Astrocyte (in vitro differentiated cells and primary cell): ENCODE measurements at regions not wholly inside any gene's neighbourhood (a gene's known extent, or its start where the extent isn't known, plus 50 kb on each side); places are given as distances from the start of the nearest gene placed in this dataset.

Experiments used
- DNase-seq: peaks from one replicate; pipeline ENCODE4 v3.0.0-alpha.2; 2010; ENCODE audit warnings: low read depth
- FAIRE-seq: peaks from 2 replicates; lab custom pipeline; 2011; peaks lifted over from hg19 to GRCh38; lab: Jason Lieb, UNC
- H2AFZ ChIP-seq: 2 replicates; pipeline ENCODE4 v1.6.0; 2012; ENCODE audit warnings: low read depth, low read length, inconsistent platforms
- H3K27ac ChIP-seq: 2 replicates; pipeline ENCODE4 v1.5.1; 2011; ENCODE audit warnings: low read depth, low read length, inconsistent platforms
- H3K27me3 ChIP-seq: 2 replicates; pipeline ENCODE4 v1.6.0; 2011; ENCODE audit warnings: low read length, inconsistent platforms; ENCODE audit not compliant: insufficient read depth
- H3K36me3 ChIP-seq: 2 replicates; pipeline ENCODE4 v1.5.1; 2011; ENCODE audit warnings: low read length, inconsistent platforms; ENCODE audit not compliant: insufficient read depth
- H3K4me1 ChIP-seq: 2 replicates; pipeline ENCODE4 v1.5.1; 2011; ENCODE audit warnings: low read length, inconsistent platforms; ENCODE audit not compliant: insufficient read depth
- H3K4me2 ChIP-seq: 2 replicates; pipeline ENCODE4 v1.6.0; 2012; ENCODE audit warnings: low read length, inconsistent platforms
- H3K4me3 ChIP-seq: 2 replicates; pipeline ENCODE4 v1.5.1; 2011; ENCODE audit warnings: low read depth, mild to moderate bottlenecking, low read length, inconsistent platforms; ENCODE audit not compliant: insufficient read depth
- H3K79me2 ChIP-seq: 2 replicates; pipeline ENCODE4 v1.6.0; 2012; ENCODE audit warnings: mild to moderate bottlenecking, low read length, inconsistent platforms; ENCODE audit not compliant: insufficient read depth
- H3K9ac ChIP-seq: 2 replicates; pipeline ENCODE4 v1.6.0; 2012; ENCODE audit warnings: mild to moderate bottlenecking, low read length, inconsistent platforms
- H3K9me3 ChIP-seq: 2 replicates; pipeline ENCODE4 v1.5.1; 2012; ENCODE audit warnings: low read depth, mild to moderate bottlenecking, low read length, inconsistent platforms; ENCODE audit not compliant: insufficient read depth
- H4K20me1 ChIP-seq: 2 replicates; pipeline ENCODE4 v1.6.0; 2012; ENCODE audit warnings: low read length, inconsistent platforms; ENCODE audit not compliant: insufficient read depth
- H3K27ac Mint-ChIP-seq: one replicate; pipeline ENCODE4 v1.8.0; 2021; ENCODE audit warnings: mild to moderate bottlenecking, mixed read lengths; ENCODE audit not compliant: unreplicated experiment
- H3K27me3 Mint-ChIP-seq: one replicate; pipeline ENCODE4 v1.8.0; 2021; ENCODE audit warnings: low read depth, mixed read lengths; ENCODE audit not compliant: unreplicated experiment
- H3K36me3 Mint-ChIP-seq: one replicate; pipeline ENCODE4 v1.8.0; 2021; ENCODE audit warnings: low read depth, mixed read lengths; ENCODE audit not compliant: unreplicated experiment
- H3K4me1 Mint-ChIP-seq: one replicate; pipeline ENCODE4 v1.8.0; 2021; ENCODE audit warnings: low read depth, mixed read lengths; ENCODE audit not compliant: unreplicated experiment
- H3K4me3 Mint-ChIP-seq: one replicate; pipeline ENCODE4 v1.8.0; 2021; ENCODE audit warnings: mild to moderate bottlenecking, moderate library complexity, mixed read lengths; ENCODE audit not compliant: unreplicated experiment
- H3K9me3 Mint-ChIP-seq: one replicate; pipeline ENCODE4 v1.8.0; 2021; ENCODE audit warnings: mild to moderate bottlenecking, mixed read lengths; ENCODE audit not compliant: unreplicated experiment
- CTCF ChIP-seq: IDR thresholded peaks from 2 replicates; pipeline ENCODE4 v1.5.1; 2011; ENCODE audit warnings: low read depth, mild to moderate bottlenecking, inconsistent platforms, low read length, moderate library complexity; ENCODE audit not compliant: insufficient read depth
- EZH2 ChIP-seq: IDR thresholded peaks from 2 replicates; pipeline ENCODE4 v1.6.1; 2012; ENCODE audit warnings: mild to moderate bottlenecking, low read length, inconsistent platforms; ENCODE audit not compliant: insufficient read depth

GRCh38 chr4:161203865-161204264 is 959.9 kb downstream of the FSTL5 start:
- no peaks in the 10 kb centered on the region for H3K9me3 Mint-ChIP-seq
- H3K36me3 ChIP-seq: no peaks in the 10 kb centered on the region
- no peak for FAIRE-seq

GRCh38 chr4:161197912-161198311 is 965.9 kb downstream of the FSTL5 start:
- Histone ChIP-seq H3K27ac (no peak overlapping the region), H3K4me1 (no peaks in the 10 kb centered on the region), H3K4me2 (no peak overlapping the region), H3K36me3 (no peaks in the 10 kb centered on the region), H4K20me1 (no peaks in the 10 kb centered on the region), H2AFZ (no peak overlapping the region), H3K27me3 (no peaks in the 10 kb centered on the region), H3K9me3 (no peaks in the 10 kb centered on the region), H3K9ac (no peak overlapping the region), H3K4me3 (no peak overlapping the region), H3K79me2 (no peaks in the 10 kb centered on the region)
- Mint-ChIP-seq H3K9me3 (no peaks in the 10 kb centered on the region), H3K27me3 (no peaks in the 10 kb centered on the region), H3K36me3 (no peaks in the 10 kb centered on the region), H3K4me1 (peaks cover 5% of the 10 kb centered on the region), H3K4me3 (no peak overlapping the region), H3K27ac (no peak overlapping the region)
- TF ChIP-seq EZH2: no peak
- no peak for TF ChIP-seq CTCF
- FAIRE-seq (no peak), DNase-seq (no peak)

More at GRCh38 chr4:161203865-161204264, 959.9 kb downstream of the FSTL5 start:
- Histone ChIP-seq H3K9ac (no peak overlapping the region), H3K4me1 (no peaks in the 10 kb centered on the region), H3K4me3 (no peak overlapping the region), H3K9me3 (no peaks in the 10 kb centered on the region), H3K27ac (no peak overlapping the region), H4K20me1 (no peaks in the 10 kb centered on the region), H3K4me2 (no peak overlapping the region), H3K27me3 (no peaks in the 10 kb centered on the region), H3K79me2 (no peaks in the 10 kb centered on the region), H2AFZ (no peak overlapping the region)
- Mint-ChIP-seq H3K4me3 (no peak overlapping the region), H3K36me3 (no peaks in the 10 kb centered on the region), H3K27ac (no peak overlapping the region), H3K27me3 (no peaks in the 10 kb centered on the region), H3K4me1 (peaks cover 2% of the 10 kb centered on the region)
- TF ChIP-seq CTCF (no peak), EZH2 (no peak)
- no peak for DNase-seq

- H3K27ac ChIP-seq: no peak overlapping the region
- Mint-ChIP-seq H3K27me3 (no peaks in the 10 kb centered on the region), H3K4me3 (no peak overlapping the region), H3K27ac (no peak overlapping the region), H3K9me3 (no peaks in the 10 kb centered on the region), H3K36me3 (no peaks in the 10 kb centered on the region), H3K4me1 (peaks cover 5% of the 10 kb centered on the region)
- FAIRE-seq (no peak), DNase-seq (no peak)
- H3K9me3 ChIP-seq: no peaks in the 10 kb centered on the region
- H3K36me3 ChIP-seq: no peaks in the 10 kb centered on the region
- no peaks in the 10 kb centered on the region for H3K79me2 ChIP-seq
- no peaks in the 10 kb centered on the region for H3K4me1 ChIP-seq
- H2AFZ ChIP-seq: no peak overlapping the region
- TF ChIP-seq CTCF: no peak
- TF ChIP-seq EZH2: no peak
- H4K20me1 ChIP-seq: no peaks in the 10 kb centered on the region
- no peak overlapping the region for H3K4me2 ChIP-seq
- H3K9ac ChIP-seq: no peak overlapping the region
- no peak overlapping the region for H3K4me3 ChIP-seq
- no peaks in the 10 kb centered on the region for H3K27me3 ChIP-seq
These were observed 966.3 kb downstream of the FSTL5 start for GRCh38 chr4:161197474-161197873.
